ENCODE measurements at regions not wholly inside any gene's neighbourhood (a gene's known extent, or its start where the extent isn't known, plus 50 kb on each side); places are given as distances from the start of the nearest gene placed in this dataset.

- no peak for FAIRE-seq
- ChIA-PET POLR2A (no interaction called here), CTCF (interaction anchor here (1.3 kb wide), 1 partner anchor 219 kb away, joined by 3 read pairs; no protein-coding TSS in a partner anchor)
- Histone ChIP-seq H3K4me2 (ENCODE audit: insufficient read depth, low read length) (no peak overlapping the region), H2AFZ (ENCODE audit: low read depth, low read length) (no peak overlapping the region), H3K9ac (replicated peaks; ENCODE audit: extremely low read depth, insufficient read depth, low read length) (no peak overlapping the region), H3K27ac (ENCODE audit: insufficient read depth, low read depth, low read length) (no peak overlapping the region), H3K36me3 (ENCODE audit: control insufficient read depth in 2 of 2, extremely low read depth in 1 of 2, insufficient read depth in 2 of 2, low read length in 2 of 2) (no peaks in the 10 kb centered on the region), H4K20me1 (replicated peaks; ENCODE audit: control insufficient read depth, extremely low read depth, insufficient read depth, low read length) (no peaks in the 10 kb centered on the region), H3K4me3 (replicated peaks in 1 of 3; ENCODE audit: insufficient read depth in 1 of 3, low read depth in 1 of 3, low read length in 3 of 3) (no peak overlapping the region), H3K9me3 (replicated peaks; ENCODE audit: control insufficient read depth, insufficient read depth, low read length) (peaks cover 5% of the 10 kb centered on the region), H3K9me1 (replicated peaks; ENCODE audit: control insufficient read depth, extremely low read depth, insufficient read depth, low read length) (no peaks in the 10 kb centered on the region), H3K79me2 (ENCODE audit: control insufficient read depth, insufficient read depth, low read length) (no peaks in the 10 kb centered on the region), H3K27me3 (ENCODE audit: control insufficient read depth in 2 of 2, insufficient read depth in 2 of 2, low read length in 2 of 2) (no peaks in the 10 kb centered on the region), H3K4me1 (ENCODE audit: control insufficient read depth, extremely low read depth, insufficient read depth, low read length) (no peaks in the 10 kb centered on the region)
- no peak for TF ChIP-seq GATA2 (IDR thresholded peaks at IDR 0.05; ENCODE audit: insufficient read depth, insufficient read length, low read depth, low read length)
- TF ChIP-seq EZH2 (IDR thresholded peaks at IDR 0.05; ENCODE audit: borderline replicate concordance, low read depth, low read length, severe bottlenecking), result no peak
- no peak for TF ChIP-seq CTCF (IDR thresholded peaks at IDR 0.05; ENCODE audit: extremely low read depth in 1 of 2, insufficient read depth in 1 of 2, low read depth in 1 of 2, low read length in 2 of 2)
- TF ChIP-seq POLR2AphosphoS5 (IDR thresholded peaks at IDR 0.05; ENCODE audit: insufficient read depth, low read depth, low read length), result no peak
- TF ChIP-seq MAX (IDR thresholded peaks at IDR 0.05; ENCODE audit: insufficient read depth, insufficient read length), result no peak
- TF ChIP-seq JUN (IDR thresholded peaks at IDR 0.05; ENCODE audit: borderline replicate concordance, insufficient read depth, insufficient read length, low read depth), result no peak
- TF ChIP-seq FOS (IDR thresholded peaks at IDR 0.05; ENCODE audit: borderline replicate concordance, insufficient read depth, low read length), result no peak
- TF ChIP-seq MYC (IDR thresholded peaks at IDR 0.05; ENCODE audit: low read depth, low read length), result no peak
- no peak for TF ChIP-seq POLR2A (IDR thresholded peaks at IDR 0.05; ENCODE audit: low read depth, low read length)
- DNase-seq (ENCODE audit: low read depth, low spot score), result no peak
- intact Hi-C loops (cut with micrococcal nuclease), result no loop called here
- dilution Hi-C loops (cut with MboI; ENCODE audit: extremely low pct_ligation_motif_present, low sequenced_read_pairs), result no loop called here
- BruUV-seq (replicated peaks), result no TSS peak
Measured at GRCh38 chr7:144957998-144958397, 122.1 kb upstream of the TPK1 start.

Data from endothelial cell of umbilical vein (primary cell).